ENCODE measurements at regions not wholly inside any gene's neighbourhood (a gene's known extent, or its start where the extent isn't known, plus 50 kb on each side); places are given as distances from the start of the nearest gene placed in this dataset.

DNA sequence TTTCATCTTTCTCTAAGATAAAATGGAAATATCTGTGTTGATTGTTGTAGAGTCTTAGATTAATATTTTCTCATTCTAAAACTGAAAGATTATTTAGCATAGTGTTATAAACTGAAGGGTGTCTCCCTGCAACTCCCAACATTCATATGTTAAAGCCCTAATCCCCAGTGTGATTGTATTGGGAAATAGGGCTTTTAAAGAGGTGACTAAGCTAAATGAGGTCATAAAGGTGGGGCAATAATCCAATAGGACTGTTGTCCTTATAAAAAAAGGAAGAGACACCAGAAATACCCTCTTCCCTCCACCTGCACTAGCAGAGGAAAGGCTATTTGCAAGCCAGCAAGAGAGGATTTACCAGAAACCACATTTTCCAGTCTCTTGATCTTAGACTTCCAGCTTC, 1626.4 kb downstream of the C4orf33 start:
- TF ChIP-seq, protein P1, sequence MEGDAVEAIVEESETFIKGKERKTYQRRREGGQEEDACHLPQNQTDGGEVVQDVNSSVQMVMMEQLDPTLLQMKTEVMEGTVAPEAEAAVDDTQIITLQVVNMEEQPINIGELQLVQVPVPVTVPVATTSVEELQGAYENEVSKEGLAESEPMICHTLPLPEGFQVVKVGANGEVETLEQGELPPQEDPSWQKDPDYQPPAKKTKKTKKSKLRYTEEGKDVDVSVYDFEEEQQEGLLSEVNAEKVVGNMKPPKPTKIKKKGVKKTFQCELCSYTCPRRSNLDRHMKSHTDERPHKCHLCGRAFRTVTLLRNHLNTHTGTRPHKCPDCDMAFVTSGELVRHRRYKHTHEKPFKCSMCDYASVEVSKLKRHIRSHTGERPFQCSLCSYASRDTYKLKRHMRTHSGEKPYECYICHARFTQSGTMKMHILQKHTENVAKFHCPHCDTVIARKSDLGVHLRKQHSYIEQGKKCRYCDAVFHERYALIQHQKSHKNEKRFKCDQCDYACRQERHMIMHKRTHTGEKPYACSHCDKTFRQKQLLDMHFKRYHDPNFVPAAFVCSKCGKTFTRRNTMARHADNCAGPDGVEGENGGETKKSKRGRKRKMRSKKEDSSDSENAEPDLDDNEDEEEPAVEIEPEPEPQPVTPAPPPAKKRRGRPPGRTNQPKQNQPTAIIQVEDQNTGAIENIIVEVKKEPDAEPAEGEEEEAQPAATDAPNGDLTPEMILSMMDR (IDR thresholded peaks at IDR 0.05): no peak
- no peak for TF ChIP-seq POLR2A (IDR thresholded peaks at IDR 0.05)

Measured in vagina (tissue), 2 donors.